ENCODE measurements at regions not wholly inside any gene's neighbourhood (a gene's known extent, or its start where the extent isn't known, plus 50 kb on each side); places are given as distances from the start of the nearest gene placed in this dataset.

DNA sequence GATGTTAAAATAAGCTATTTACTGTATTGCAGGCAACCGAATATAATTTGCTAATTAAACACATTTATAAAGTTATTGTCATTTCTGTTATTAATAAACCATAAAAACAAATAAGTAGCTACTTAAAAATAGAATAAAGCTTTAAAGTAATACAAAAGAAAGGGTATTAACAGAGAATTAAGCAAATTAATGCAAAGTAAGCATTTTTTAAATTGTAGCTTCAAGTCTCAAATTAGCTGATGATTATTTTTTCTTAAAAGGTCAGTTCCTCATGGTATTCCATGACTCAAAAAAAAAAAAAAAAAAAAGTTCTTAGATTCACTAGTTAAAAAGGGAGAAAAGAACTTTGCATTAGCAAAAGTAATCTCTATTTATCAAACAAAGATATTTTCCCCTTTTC, 292.5 kb downstream of the SLITRK1 start:
- TF ChIP-seq EZH2 (IDR thresholded peaks at IDR 0.05; ENCODE audit: borderline replicate concordance): no peak
- TF ChIP-seq, protein P1, sequence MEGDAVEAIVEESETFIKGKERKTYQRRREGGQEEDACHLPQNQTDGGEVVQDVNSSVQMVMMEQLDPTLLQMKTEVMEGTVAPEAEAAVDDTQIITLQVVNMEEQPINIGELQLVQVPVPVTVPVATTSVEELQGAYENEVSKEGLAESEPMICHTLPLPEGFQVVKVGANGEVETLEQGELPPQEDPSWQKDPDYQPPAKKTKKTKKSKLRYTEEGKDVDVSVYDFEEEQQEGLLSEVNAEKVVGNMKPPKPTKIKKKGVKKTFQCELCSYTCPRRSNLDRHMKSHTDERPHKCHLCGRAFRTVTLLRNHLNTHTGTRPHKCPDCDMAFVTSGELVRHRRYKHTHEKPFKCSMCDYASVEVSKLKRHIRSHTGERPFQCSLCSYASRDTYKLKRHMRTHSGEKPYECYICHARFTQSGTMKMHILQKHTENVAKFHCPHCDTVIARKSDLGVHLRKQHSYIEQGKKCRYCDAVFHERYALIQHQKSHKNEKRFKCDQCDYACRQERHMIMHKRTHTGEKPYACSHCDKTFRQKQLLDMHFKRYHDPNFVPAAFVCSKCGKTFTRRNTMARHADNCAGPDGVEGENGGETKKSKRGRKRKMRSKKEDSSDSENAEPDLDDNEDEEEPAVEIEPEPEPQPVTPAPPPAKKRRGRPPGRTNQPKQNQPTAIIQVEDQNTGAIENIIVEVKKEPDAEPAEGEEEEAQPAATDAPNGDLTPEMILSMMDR (IDR thresholded peaks at IDR 0.05; ENCODE audit: poor library complexity): no peak

All from hepatocyte (in vitro differentiated cells).